ENCODE measurements at regions not wholly inside any gene's neighbourhood (a gene's known extent, or its start where the extent isn't known, plus 50 kb on each side); places are given as distances from the start of the nearest gene placed in this dataset.

DNA sequence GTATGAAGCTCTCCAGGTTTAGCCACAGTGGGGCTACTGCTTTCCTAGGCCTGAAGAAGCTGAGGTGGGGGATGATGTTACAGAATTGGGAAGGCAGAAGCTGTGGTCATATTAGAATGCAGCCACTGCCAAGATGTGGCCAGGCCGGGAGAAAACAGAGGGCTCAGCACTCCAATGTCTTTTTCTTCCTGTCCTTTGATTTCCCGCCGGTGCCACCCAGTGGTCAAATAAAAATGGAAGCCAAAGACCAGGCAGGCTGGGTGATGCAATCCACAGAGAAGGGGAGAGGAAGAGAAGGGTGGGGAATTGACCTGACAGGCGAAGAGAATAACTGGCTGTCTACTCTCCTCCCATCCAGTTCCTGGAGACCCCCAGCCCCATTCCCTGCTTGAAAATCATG is 94.9 kb upstream of the SHISA3 start:
- TF ChIP-seq, protein P1, sequence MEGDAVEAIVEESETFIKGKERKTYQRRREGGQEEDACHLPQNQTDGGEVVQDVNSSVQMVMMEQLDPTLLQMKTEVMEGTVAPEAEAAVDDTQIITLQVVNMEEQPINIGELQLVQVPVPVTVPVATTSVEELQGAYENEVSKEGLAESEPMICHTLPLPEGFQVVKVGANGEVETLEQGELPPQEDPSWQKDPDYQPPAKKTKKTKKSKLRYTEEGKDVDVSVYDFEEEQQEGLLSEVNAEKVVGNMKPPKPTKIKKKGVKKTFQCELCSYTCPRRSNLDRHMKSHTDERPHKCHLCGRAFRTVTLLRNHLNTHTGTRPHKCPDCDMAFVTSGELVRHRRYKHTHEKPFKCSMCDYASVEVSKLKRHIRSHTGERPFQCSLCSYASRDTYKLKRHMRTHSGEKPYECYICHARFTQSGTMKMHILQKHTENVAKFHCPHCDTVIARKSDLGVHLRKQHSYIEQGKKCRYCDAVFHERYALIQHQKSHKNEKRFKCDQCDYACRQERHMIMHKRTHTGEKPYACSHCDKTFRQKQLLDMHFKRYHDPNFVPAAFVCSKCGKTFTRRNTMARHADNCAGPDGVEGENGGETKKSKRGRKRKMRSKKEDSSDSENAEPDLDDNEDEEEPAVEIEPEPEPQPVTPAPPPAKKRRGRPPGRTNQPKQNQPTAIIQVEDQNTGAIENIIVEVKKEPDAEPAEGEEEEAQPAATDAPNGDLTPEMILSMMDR (IDR thresholded peaks at IDR 0.05), result no peak
- no peak for TF ChIP-seq POLR2A (IDR thresholded peaks at IDR 0.05)
